Caco-2 (cell line): ENCODE measurements at regions not wholly inside any gene's neighbourhood (a gene's known extent, or its start where the extent isn't known, plus 50 kb on each side); places are given as distances from the start of the nearest gene placed in this dataset.
"Not testable (repeated sequence)": the region's sequence is repeated elsewhere in the genome, so short reads cannot be mapped to it uniquely, and the experiment has no call there.

Experiments used
- BruUV-seq: library from RNA; stranded (reverse); fragments of 400-500 nt; replicated peaks from 2 replicates; lab custom pipeline; 2021; lab: Mats Ljungman, UMichigan
- CTCF ChIA-PET: fragments of 300-600 bp; sonication (Branson Sonifier 250); formaldehyde crosslinking; loops from one replicate; lab custom pipeline; 2022; ENCODE audit warnings: antibody characterized with exemption; lab: Charles Lee
- POLR2A ChIA-PET: fragments of 300-600 bp; sonication (Branson Sonifier 250); formaldehyde crosslinking; loops from one replicate; lab custom pipeline; 2022; ENCODE audit warnings: antibody characterized with exemption; lab: Charles Lee
- DNase-seq, 2 experiments: peaks; one replicate each; pipeline versions ENCODE4 v3.0.0 to v3.0.0-alpha.2; 2020 to 2022
- H3K27me3 ChIP-seq: replicated peaks from 2 replicates; pipeline ENCODE4 v1.6.0; 2011; ENCODE audit warnings: low read length; ENCODE audit not compliant: control insufficient read depth, insufficient read depth
- H3K36me3 ChIP-seq: 2 replicates; pipeline ENCODE4 v1.5.1; 2011; ENCODE audit warnings: low read length; ENCODE audit not compliant: control insufficient read depth, insufficient read depth
- H3K4me1 ChIP-seq: fragments of 250-450 bp; sonication (Bioruptor Pico); 2 replicates; pipeline ENCODE4 v1.5.1; 2020; ENCODE audit warnings: mild to moderate bottlenecking
- H3K4me3 ChIP-seq: 2 replicates; pipeline ENCODE4 v1.5.1; 2011; ENCODE audit warnings: low read depth, mild to moderate bottlenecking, control low read depth, low read length
- H3K9me3 ChIP-seq: fragments of 250-450 bp; sonication (Bioruptor Pico); 2 replicates; pipeline ENCODE4 v1.5.1; 2020; ENCODE audit warnings: mild to moderate bottlenecking, moderate library complexity
- H3K27ac Mint-ChIP-seq: one replicate; pipeline ENCODE4 v1.8.0; 2022; ENCODE audit warnings: mixed read lengths; ENCODE audit not compliant: unreplicated experiment
- H3K27me3 Mint-ChIP-seq: one replicate; pipeline ENCODE4 v1.8.0; 2022; ENCODE audit warnings: mixed read lengths; ENCODE audit not compliant: insufficient read depth, unreplicated experiment
- H3K36me3 Mint-ChIP-seq: one replicate; pipeline ENCODE4 v1.8.0; 2022; ENCODE audit warnings: mild to moderate bottlenecking, mixed read lengths; ENCODE audit not compliant: insufficient read depth, unreplicated experiment
- H3K4me1 Mint-ChIP-seq: one replicate; pipeline ENCODE4 v1.8.0; 2022; ENCODE audit warnings: low read depth, mixed read lengths; ENCODE audit not compliant: unreplicated experiment
- H3K4me3 Mint-ChIP-seq: one replicate; pipeline ENCODE4 v1.8.0; 2022; ENCODE audit warnings: mild to moderate bottlenecking, moderate library complexity, mixed read lengths; ENCODE audit not compliant: unreplicated experiment
- H3K9me3 Mint-ChIP-seq: one replicate; pipeline ENCODE4 v1.8.0; 2022; ENCODE audit warnings: mixed read lengths; ENCODE audit not compliant: unreplicated experiment
- CTCF ChIP-seq, 2 experiments: fragments of 200-600 bp in 1 of 2; IDR thresholded peaks; 1 replicate in 1 of 2; 2 replicates in 1 of 2; pipeline versions ENCODE4 v1.5.1 to v1.8.0; 2011 to 2022; ENCODE audit warnings: antibody characterized with exemption in 1 of 2, control low read depth in 1 of 2, inconsistent platforms in 1 of 2, low read depth in 1 of 2, low read length in 1 of 2, mild to moderate bottlenecking in 1 of 2, moderate library complexity in 1 of 2; ENCODE audit not compliant: insufficient read depth in 1 of 2, severe bottlenecking in 1 of 2, unreplicated experiment in 1 of 2
- intact Hi-C: fragments of 100-400 bp; cut with micrococcal nuclease; formaldehyde crosslinking; loops from one replicate; pipeline ENCODE4 v1.10.0; 2022; ENCODE audit not compliant: unreplicated experiment

- no peaks in the 10 kb centered on the region for H3K36me3 ChIP-seq
- intact Hi-C loops, result no loop called here
- H3K27me3 Mint-ChIP-seq, result no peaks in the 10 kb centered on the region
- H3K4me1 ChIP-seq, result no peaks in the 10 kb centered on the region
- POLR2A ChIA-PET, result no interaction called here
- CTCF ChIA-PET, result no interaction called here
- H3K4me1 Mint-ChIP-seq, result no peaks in the 10 kb centered on the region
- no peak overlapping the region for H3K4me3 ChIP-seq
- no peak overlapping the region for H3K4me3 Mint-ChIP-seq
- no peak for DNase-seq
- no peak overlapping the region for H3K27ac Mint-ChIP-seq
- peaks cover 29% of the 10 kb centered on the region for H3K9me3 Mint-ChIP-seq
- no TSS peak for BruUV-seq
- peaks cover 18% of the 10 kb centered on the region for H3K9me3 ChIP-seq
- TF ChIP-seq CTCF (IDR thresholded peaks at IDR 0.05; ENCODE audit: insufficient read depth in 1 of 2, low read depth in 1 of 2, low read length in 1 of 2, severe bottlenecking in 1 of 2, unreplicated experiment in 1 of 2), result no peak
- H3K36me3 Mint-ChIP-seq, result no peaks in the 10 kb centered on the region
- H3K27me3 ChIP-seq, result no peaks in the 10 kb centered on the region
Measured at GRCh38 chr14:61145903-61146481, 135.1 kb downstream of the TMEM30B start.

- Histone ChIP-seq H3K27me3 (no peaks in the 10 kb centered on the region), H3K4me3 (no peak overlapping the region), H3K9me3 (peaks cover 18% of the 10 kb centered on the region), H3K36me3 (no peaks in the 10 kb centered on the region), H3K4me1 (no peaks in the 10 kb centered on the region)
- Mint-ChIP-seq H3K9me3 (peaks cover 32% of the 10 kb centered on the region), H3K36me3 (no peaks in the 10 kb centered on the region), H3K27ac (no peak overlapping the region), H3K27me3 (no peaks in the 10 kb centered on the region), H3K4me1 (no peaks in the 10 kb centered on the region), H3K4me3 (no peak overlapping the region)
- no peak for TF ChIP-seq CTCF (IDR thresholded peaks at IDR 0.05; ENCODE audit: insufficient read depth in 1 of 2, low read depth in 1 of 2, low read length in 1 of 2, severe bottlenecking in 1 of 2, unreplicated experiment in 1 of 2)
- ChIA-PET CTCF (interaction anchor here (0.6 kb wide), 1 partner anchor 15 kb away, joined by 6 read pairs; no protein-coding TSS in a partner anchor), POLR2A (no interaction called here)
- BruUV-seq, result no TSS peak
- intact Hi-C loops, result no loop called here
- DNase-seq, result no peak
Measured at GRCh38 chr14:61145034-61145902, 135.9 kb downstream of the TMEM30B start.

DNA sequence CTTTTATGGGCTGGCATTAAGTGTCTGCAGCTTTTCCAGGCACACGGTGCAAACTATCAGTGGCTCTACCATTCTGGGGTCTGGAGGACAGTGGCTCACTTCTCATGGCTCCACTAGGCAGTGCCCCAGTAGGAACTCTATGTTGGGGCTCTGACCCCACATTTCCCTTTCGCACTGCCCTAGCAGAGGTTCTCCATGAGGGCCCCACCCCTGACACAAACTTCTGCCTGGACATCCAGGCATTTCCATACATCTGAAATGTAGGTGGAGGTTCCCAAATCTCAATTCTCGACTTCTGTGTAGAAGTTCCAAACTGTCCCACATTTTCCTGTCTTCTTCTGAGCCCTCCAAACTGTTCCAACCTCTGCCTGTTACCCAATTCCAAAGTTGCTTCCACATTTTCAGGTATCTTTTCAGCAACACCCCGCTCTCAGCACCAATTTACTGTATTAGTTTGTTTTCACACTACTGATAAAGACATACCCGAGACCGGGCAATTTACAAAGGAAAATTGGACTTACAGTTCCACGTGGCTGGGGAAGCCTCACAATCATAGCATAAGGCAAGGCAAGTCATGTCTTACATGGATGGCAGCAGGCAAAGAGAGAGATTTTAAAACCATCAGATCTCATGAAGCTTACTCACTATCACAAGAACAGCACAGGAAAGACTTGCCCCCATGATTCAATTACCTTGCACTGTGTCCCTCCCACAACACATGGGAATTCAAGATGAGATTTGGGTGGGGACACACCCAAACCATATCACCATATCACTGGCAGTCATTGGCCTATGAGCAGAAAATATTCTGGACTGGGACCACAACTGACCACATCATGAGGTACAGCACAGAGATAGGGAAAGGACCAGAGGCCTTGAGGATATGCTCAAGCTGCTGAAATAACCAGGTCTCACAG, 136.8 kb downstream of the TMEM30B start:
- H3K4me1 Mint-ChIP-seq, intact Hi-C loops, DNase-seq, BruUV-seq, H3K27me3 ChIP-seq, H3K36me3 Mint-ChIP-seq, H3K36me3 ChIP-seq, H3K27ac Mint-ChIP-seq, H3K4me3 Mint-ChIP-seq, H3K4me3 ChIP-seq, CTCF ChIA-PET, H3K27me3 Mint-ChIP-seq, H3K4me1 ChIP-seq, POLR2A ChIA-PET: not testable (repeated sequence)
- H3K9me3 ChIP-seq, result peaks cover 18% of the 10 kb centered on the region
- H3K9me3 Mint-ChIP-seq, result peaks cover 41% of the 10 kb centered on the region
